ENCODE measurements at regions not wholly inside any gene's neighbourhood (a gene's known extent, or its start where the extent isn't known, plus 50 kb on each side); places are given as distances from the start of the nearest gene placed in this dataset.

GRCh38 chr12:131455218-131455506, 255.7 kb upstream of the SFSWAP start:
- peak in 2 of 8 donors; percentile 12 to 45 for ATAC-seq
- WGBS, 2 donors: 81 to 88% methylated on average over 10 of the region's 10 CpGs
- no peaks in the 10 kb centered on the region for H3K4me1 ChIP-seq
- no peak for DNase-seq
- peaks cover 0 to 48% (median 27%) of the 10 kb centered on the region in 7 donors for H3K27me3 ChIP-seq
- no peak for TF ChIP-seq CTCF (IDR thresholded peaks at IDR 0.05)
- H3K9me3 ChIP-seq: peaks cover 0 to 17% (median 7%) of the 10 kb centered on the region in 11 donors
- no peaks in the 10 kb centered on the region for H3K36me3 ChIP-seq
- intact Hi-C loops (cut with DNase I): loop anchor here in 5 of 10 donors (10.0 kb wide), 2 partner anchors 350 to 540 kb away; no protein-coding TSS in a partner anchor
- no peak overlapping the region for H3K27ac ChIP-seq
- H3K4me3 ChIP-seq: no peak overlapping the region

- Histone ChIP-seq H3K27me3 (peaks cover 0 to 48% (median 27%) of the 10 kb centered on the region in 7 donors), H3K9me3 (peaks cover 0 to 12% (median 2%) of the 10 kb centered on the region in 11 donors), H3K27ac (no peak overlapping the region), H3K4me1 (no peaks in the 10 kb centered on the region), H3K36me3 (no peaks in the 10 kb centered on the region), H3K4me3 (no peak overlapping the region)
- intact Hi-C loops (cut with DNase I): loop anchor here in 5 of 10 donors (10.0 kb wide), 2 partner anchors 351 to 541 kb away; no protein-coding TSS in a partner anchor
- ATAC-seq: peak in 1 of 8 donors; percentile 45
- WGBS, 2 donors: 88 to 92% methylated on average over 12 of the region's 12 CpGs
- no peak for DNase-seq
- TF ChIP-seq CTCF (IDR thresholded peaks at IDR 0.05): no peak
Measured at GRCh38 chr12:131455581-131456110, 255.2 kb upstream of the SFSWAP start.

GRCh38 chr12:131456301-131457027, 254.4 kb upstream of the SFSWAP start:
- intact Hi-C loops (cut with DNase I): loop anchor here in 5 of 10 donors (10.0 kb wide), 2 partner anchors 352 to 542 kb away; no protein-coding TSS in a partner anchor

GRCh38 chr12:131457028-131457310, 253.9 kb upstream of the SFSWAP start:
- Histone ChIP-seq H3K27me3 (peaks cover 0 to 57% (median 27%) of the 10 kb centered on the region in 7 donors), H3K4me3 (no peak overlapping the region), H3K4me1 (no peaks in the 10 kb centered on the region), H3K36me3 (no peaks in the 10 kb centered on the region), H3K27ac (no peak overlapping the region), H3K9me3 (no peaks in the 10 kb centered on the region)
- 72 to 88% methylated on average over 14 to 15 of the region's 15 CpGs for WGBS, 2 donors
- DNase-seq: no peak
- intact Hi-C loops (cut with DNase I): loop anchor here in 5 of 10 donors (10.0 kb wide), 2 partner anchors 352 to 542 kb away; no protein-coding TSS in a partner anchor
- no peak for ATAC-seq
- no peak for TF ChIP-seq CTCF (IDR thresholded peaks at IDR 0.05)

More at GRCh38 chr12:131456301-131457027, 254.4 kb upstream of the SFSWAP start:
- H3K4me3 ChIP-seq: no peak overlapping the region
- H3K27me3 ChIP-seq: peaks cover 0 to 52% (median 27%) of the 10 kb centered on the region in 7 donors
- no peaks in the 10 kb centered on the region for H3K36me3 ChIP-seq
- H3K27ac ChIP-seq: no peak overlapping the region
- peaks cover 0 to 5% (median 0%) of the 10 kb centered on the region in 11 donors for H3K9me3 ChIP-seq
- H3K4me1 ChIP-seq: no peaks in the 10 kb centered on the region
- TF ChIP-seq CTCF (IDR thresholded peaks at IDR 0.05): no peak
- ATAC-seq (peak in 1 of 8 donors; percentile 12), DNase-seq (no peak)
- 62 to 64% methylated on average over 24 of the region's 24 CpGs for WGBS, 2 donors
